ENCODE measurements at regions not wholly inside any gene's neighbourhood (a gene's known extent, or its start where the extent isn't known, plus 50 kb on each side); places are given as distances from the start of the nearest gene placed in this dataset.

GRCh38 chr13:33610438-33611120 is 207.4 kb upstream of the RFC3 start:
- DNase-seq (ENCODE audit: low spot score), result no peak
- H3K27ac ChIP-seq, result peak overlapping the region; percentile 82
- POLR2A ChIA-PET (ENCODE audit: low non-redundant PET), result no interaction called here
- CTCF ChIA-PET, result interaction anchor here (0.6 kb wide), 1 partner anchor 641 kb away, joined by 3 read pairs; no protein-coding TSS in a partner anchor
- no peak for TF ChIP-seq CTCF (conservative IDR thresholded peaks at IDR 0.05; ENCODE audit: low read depth)

GRCh38 chr13:33611121-33611805 is 206.7 kb upstream of the RFC3 start:
- CTCF ChIA-PET, result no interaction called here
- POLR2A ChIA-PET (ENCODE audit: low non-redundant PET), result no interaction called here
- H3K27ac ChIP-seq, result peak overlapping the region; percentile 82
- no peak for TF ChIP-seq CTCF (conservative IDR thresholded peaks at IDR 0.05; ENCODE audit: low read depth)
- no peak for DNase-seq (ENCODE audit: low spot score)

GRCh38 chr13:33612641-33613638 is 205.0 kb upstream of the RFC3 start:
- no peak for DNase-seq (ENCODE audit: low spot score)
- H3K27ac ChIP-seq, result no peak overlapping the region
- POLR2A ChIA-PET (ENCODE audit: low non-redundant PET), result no interaction called here
- CTCF ChIA-PET, result no interaction called here
- TF ChIP-seq CTCF (conservative IDR thresholded peaks at IDR 0.05; ENCODE audit: low read depth), result no peak

- ChIA-PET CTCF (no interaction called here), POLR2A (ENCODE audit: low non-redundant PET) (no interaction called here)
Measured at GRCh38 chr13:33615436-33615835, 202.5 kb upstream of the RFC3 start.

GRCh38 chr13:33616130-33616529 is 201.8 kb upstream of the RFC3 start:
- H3K27ac ChIP-seq, result no peak overlapping the region
- ChIA-PET POLR2A (ENCODE audit: low non-redundant PET) (no interaction called here), CTCF (no interaction called here)
- no peak for DNase-seq (ENCODE audit: low spot score)
- TF ChIP-seq CTCF (conservative IDR thresholded peaks at IDR 0.05; ENCODE audit: low read depth), result no peak

More at GRCh38 chr13:33615436-33615835, 202.5 kb upstream of the RFC3 start:
- no peak for TF ChIP-seq CTCF (conservative IDR thresholded peaks at IDR 0.05; ENCODE audit: low read depth)
- no peak overlapping the region for H3K27ac ChIP-seq
- DNase-seq (ENCODE audit: low spot score), result no peak

GRCh38 chr13:33617055-33617454 is 200.9 kb upstream of the RFC3 start:
- DNase-seq (ENCODE audit: low spot score), result no peak
- H3K27ac ChIP-seq, result no peak overlapping the region
- ChIA-PET CTCF (interaction anchor here (0.5 kb wide), 1 partner anchor 165 kb away, joined by 3 read pairs; no protein-coding TSS in a partner anchor), POLR2A (ENCODE audit: low non-redundant PET) (no interaction called here)
- TF ChIP-seq CTCF (conservative IDR thresholded peaks at IDR 0.05; ENCODE audit: low read depth), result no peak
